Stimulated activated CD4-positive, alpha-beta T cell treated with anti-CD3 and anti-CD28 coated beads, Interleukin-2, amount 100 ng/mL, for 48 hours (primary cell): ENCODE measurements at regions not wholly inside any gene's neighbourhood (a gene's known extent, or its start where the extent isn't known, plus 50 kb on each side); places are given as distances from the start of the nearest gene placed in this dataset.

Experiments used
- DNase-seq, 2 donors: peaks; one replicate each; pipeline ENCODE4 v3.0.0-alpha.2; 2020

DNA sequence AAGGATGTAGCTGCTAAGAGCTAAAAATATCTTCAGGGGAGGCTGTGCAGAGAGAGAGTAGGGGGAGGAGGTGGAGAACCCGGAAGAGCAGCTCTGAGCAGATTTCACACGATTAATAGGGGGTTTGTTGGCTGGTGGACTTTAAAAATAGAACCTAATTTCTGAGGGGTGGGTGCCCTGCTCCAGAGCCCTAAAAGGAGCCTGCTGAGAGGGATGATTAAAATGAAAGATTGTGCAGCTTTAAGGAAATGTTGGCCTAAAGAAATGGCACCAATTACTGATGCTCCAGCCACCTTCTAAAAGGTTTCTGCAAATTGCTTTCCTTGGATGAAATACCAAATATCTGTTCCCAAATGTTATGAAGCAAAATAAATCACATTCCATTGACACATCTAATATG is 202.8 kb upstream of the BTBD3 start:
- DNase-seq, result no peak

DNA sequence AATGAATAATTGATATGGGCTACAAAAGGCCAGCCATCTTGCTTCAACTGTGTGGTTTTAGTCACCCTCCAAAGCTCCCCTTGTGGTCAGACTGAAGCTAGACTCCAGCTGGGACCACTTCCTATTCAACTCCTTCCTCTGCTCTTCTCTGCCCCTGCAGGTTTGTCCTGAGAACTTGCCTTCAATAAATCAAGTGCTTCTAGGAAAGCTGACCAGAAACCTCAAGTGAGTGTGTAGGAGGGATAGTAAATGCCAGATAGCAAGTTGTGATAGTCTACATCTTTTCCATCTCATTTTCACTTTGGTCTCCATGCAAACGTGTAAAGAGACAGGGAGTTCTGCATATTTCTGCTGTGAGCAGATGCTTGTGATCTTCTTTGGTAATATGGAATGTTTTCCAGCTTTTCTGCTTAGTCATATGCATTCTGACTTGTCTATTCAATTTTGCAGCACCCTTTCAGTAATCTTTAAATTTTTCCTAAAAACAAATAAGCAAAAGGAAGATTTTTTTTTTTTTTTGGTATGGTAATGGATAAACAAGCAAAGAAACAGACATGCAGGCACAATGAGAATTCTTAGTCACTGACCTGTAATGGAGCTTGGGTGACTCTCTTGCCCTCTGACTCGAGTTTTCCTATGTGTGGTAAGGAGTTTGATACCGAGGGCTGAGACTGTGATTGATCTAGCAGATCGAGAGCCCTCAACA is 201.3 kb upstream of the BTBD3 start:
- DNase-seq, result no peak

DNA sequence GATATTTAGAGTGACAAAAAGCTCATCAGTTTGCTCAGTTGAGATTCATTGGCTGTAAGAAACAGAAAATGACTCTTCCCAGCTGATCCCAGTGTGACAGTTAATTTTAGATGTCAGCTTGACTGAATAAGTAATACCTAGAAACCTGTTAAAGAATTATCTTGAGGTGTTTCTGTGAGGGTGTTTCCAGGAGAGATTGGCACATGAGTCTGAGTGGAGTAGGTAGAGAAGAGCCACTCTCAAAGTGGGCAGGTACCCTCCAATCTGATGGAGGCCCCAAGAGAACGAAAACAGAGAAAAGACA is 200.8 kb upstream of the BTBD3 start:
- DNase-seq, result no peak

- no peak for DNase-seq
Observed at GRCh38 chr20:11717562-11717961, 200.1 kb upstream of the BTBD3 start.

- DNase-seq, result no peak
Observed at GRCh38 chr20:11718474-11719094, 199.1 kb upstream of the BTBD3 start.

DNA sequence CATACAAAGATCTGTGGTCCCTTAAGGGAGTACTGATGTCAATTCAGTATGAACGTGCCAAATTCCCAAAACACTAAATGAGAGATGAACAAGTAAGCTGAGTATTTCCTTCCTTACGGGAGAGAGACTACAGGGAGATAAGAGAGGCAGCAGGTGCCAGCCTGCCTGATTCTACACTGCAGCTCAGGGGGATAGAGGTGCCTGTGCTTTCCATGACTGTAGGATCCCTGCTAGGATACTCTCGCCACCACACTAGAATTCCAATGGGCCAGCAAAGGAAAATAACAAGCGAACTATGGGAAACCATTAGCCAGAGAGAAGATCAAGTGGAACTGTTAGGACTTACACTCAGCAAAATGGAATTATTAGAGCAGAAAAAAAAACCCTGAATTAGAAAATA is 198.5 kb upstream of the BTBD3 start:
- DNase-seq, result no peak

DNA sequence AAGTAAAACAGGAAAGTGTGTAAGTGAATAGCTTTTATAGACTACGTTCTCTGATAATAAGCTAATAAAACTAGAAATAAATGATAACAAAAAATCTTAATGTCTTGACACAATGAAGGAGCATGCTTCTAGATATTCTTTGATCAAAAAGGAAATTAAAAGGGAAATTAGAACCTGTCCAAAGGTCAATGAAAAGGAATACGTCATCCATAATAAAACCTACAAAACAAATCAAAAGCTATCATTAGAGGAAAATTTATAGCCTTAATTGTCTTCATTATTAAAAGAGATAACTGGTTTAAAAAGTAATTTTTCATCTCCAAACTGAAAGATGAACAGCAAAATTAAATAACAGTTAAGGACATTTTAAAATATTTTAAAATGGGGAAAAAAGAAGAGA is 196.3 kb upstream of the BTBD3 start:
- no peak for DNase-seq

DNA sequence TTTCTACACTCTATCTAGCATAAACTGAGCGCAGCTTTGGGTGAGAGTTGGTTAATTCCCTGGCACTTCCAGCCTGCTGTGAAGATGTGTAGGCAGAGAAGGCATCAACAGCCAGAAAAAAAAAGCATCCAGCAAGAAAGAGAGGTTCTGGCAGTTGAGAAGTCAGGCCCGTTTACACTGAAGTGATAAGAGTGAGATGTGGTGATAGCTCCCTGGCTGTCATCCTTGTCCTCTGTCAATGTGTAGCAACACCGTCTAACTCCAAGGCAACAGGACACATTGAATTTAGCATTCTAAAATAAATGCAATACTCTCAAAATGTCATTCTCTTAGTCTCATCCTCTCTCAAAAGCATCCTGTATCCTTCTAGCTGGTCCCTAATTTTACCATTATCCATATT is 193.6 kb upstream of the BTBD3 start:
- DNase-seq, result no peak

- DNase-seq, result no peak
Observed at GRCh38 chr20:11726026-11726425, 191.7 kb upstream of the BTBD3 start.

DNA sequence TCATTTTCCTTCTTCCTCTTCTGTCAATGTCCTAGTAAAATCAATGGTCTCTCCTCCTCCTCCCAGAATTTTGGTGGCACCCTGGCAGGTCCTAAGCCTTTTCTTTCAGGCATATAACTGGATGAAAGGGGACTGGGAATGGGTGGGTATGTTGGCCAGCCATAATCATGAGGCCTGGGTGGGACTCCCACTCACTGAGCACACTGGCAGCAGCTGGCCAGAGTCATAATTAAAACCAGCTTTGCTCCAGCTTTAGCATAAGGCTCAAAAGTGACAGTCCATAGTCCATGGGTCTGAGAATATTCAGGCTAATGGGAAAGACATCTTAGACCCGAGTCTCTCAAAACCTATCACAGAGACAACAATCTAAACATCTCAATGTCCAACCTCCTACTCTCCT is 190.0 kb upstream of the BTBD3 start:
- DNase-seq, result no peak

DNA sequence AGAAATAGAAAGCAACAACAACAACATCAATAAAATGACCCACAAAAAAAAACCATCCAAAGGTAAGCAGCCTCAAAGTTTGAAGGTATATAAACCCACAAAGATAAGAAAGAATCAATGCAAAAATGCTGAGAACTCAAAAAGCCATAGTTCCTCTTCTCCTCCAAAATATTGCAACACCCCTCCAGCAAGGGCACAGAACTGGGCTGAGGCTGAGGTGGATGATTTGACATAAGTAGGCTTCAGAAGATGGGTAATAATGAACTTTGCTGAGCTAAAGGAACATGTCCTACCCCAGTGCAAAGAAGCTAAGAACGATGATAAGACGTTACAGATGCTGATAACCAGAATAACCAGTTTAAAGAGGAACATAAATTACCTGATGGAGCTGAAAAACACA is 188.8 kb upstream of the BTBD3 start:
- DNase-seq, result no peak

GRCh38 chr20:11729806-11730205 is 187.9 kb upstream of the BTBD3 start:
- no peak for DNase-seq

DNA sequence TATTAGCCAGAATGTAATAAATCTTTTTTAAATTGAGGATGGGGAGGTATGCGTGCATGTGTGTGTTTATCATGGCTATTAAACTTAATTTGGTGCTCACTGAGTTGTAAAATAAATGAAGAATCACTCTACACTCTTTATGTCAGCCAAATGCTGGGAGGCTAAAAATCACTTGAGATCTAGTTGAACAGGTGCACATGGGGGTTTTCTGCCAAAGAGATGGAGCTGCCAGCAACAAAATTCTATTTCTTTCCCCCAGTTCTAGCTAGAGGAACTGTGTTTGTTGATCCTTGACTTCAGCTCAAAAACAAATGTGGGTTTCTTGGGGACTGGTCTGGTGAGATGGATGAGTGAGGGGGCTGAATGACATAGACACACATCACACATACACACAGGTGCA is 183.3 kb upstream of the BTBD3 start:
- DNase-seq, result no peak

DNA sequence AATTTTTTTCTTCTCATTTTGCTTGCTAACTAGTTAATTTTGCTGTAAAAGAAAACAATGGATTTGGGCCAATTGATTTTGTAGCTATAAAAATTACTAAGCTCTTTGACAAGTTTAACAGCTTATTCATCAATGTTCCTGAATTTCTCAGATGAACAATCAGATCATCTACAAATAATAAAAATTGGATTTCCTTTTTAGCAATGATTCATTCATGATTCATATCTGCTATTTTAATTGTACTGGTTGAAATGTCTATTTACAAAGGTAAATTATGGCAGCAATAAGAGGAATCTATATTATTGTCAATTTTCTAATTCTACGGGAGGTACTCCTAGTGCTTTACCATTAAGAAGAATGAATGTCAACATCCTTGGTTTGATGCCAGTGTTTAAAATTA is 178.8 kb upstream of the BTBD3 start:
- DNase-seq, result no peak

- DNase-seq, result no peak
Observed at GRCh38 chr20:11740975-11741374, 176.7 kb upstream of the BTBD3 start.

DNA sequence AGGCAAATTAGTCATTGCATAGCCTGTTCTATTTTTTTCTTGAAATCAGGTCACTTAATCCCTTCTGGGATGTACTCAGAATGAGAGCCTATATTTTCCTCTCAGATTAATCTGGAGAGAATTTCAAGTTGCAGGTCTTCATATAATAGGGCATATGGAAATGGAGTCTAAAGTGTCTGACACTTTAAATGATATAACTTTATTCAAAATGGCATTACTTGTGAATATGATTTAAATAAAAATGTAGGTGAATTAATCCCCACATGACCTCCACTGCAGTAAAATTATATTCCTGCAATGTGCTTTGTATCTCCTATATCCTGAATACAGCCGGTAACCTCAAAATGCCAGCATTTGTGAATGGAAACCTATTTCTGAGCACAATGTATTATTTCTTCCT is 172.5 kb upstream of the BTBD3 start:
- no peak for DNase-seq

DNA sequence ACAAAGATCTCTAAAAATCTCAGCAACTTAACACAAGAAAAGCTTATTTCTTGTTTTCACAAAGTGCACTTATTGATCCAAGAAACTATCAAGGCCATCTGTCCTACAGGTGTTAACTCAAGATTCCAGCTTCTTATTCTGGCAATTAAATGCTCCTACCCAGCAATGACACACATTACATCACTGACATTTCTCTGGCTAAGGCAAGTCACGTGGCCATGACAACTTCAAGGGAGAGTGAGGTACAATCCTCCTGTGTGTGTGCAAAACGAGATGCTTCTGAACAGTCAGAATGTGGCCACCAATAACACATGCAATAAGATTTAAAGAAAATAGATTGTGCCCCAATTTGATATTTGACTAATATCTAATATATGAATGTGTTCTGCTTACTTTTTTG is 169.3 kb upstream of the BTBD3 start:
- DNase-seq, result no peak

DNA sequence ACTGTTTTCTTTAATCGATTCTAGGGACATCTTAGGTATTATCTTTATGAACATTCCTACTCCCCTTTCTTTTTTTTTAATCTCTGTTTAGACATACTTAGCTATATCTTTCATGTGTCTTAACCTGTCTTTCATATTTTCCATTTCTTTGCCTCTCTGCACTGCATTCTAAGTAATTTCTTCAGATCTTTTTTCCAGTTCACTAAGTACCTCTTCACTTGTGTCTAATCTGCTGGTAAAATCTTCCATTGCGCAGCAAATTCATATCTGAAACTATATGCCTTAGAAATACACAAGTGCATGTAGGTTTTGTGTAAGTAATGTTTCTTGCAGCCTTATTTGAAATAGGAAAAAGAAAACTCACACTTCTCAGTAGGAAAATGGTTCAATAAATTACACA is 165.4 kb upstream of the BTBD3 start:
- DNase-seq, result no peak

- DNase-seq, result no peak
Observed at GRCh38 chr20:11753155-11753554, 164.5 kb upstream of the BTBD3 start.

- no peak for DNase-seq
Observed at GRCh38 chr20:11754451-11754850, 163.2 kb upstream of the BTBD3 start.

- no peak for DNase-seq
Observed at GRCh38 chr20:11755071-11755841, 162.4 kb upstream of the BTBD3 start.

DNA sequence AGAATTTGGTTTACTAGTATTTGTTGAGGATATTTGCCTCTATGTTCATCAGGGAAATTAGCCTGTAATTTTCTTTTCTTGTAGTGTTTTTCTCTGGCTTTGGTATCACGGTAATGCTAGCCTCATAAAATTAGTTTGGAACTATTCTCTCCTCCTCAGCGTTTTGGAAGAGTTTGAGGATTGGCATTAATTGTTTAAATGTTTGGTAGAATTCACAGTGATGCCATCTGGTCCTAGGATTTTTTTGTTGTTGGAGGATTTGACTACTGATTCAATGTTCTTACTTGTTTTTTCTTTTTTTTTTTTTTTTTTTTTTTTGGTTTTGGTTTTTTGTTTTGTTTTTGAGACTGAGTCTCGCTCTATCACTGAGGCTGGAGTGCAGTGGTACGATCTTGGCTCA is 156.2 kb upstream of the BTBD3 start:
- no peak for DNase-seq

GRCh38 chr20:11766961-11767360 is 150.7 kb upstream of the BTBD3 start:
- no peak for DNase-seq

- DNase-seq, result no peak
Observed at GRCh38 chr20:11769825-11770224, 147.9 kb upstream of the BTBD3 start.
